Urinary bladder (tissue), 3 donors: ENCODE measurements at regions not wholly inside any gene's neighbourhood (a gene's known extent, or its start where the extent isn't known, plus 50 kb on each side); places are given as distances from the start of the nearest gene placed in this dataset.

Experiments
- DNase-seq: peaks from one replicate; pipeline ENCODE4 v3.0.0-alpha.2; 2015; ENCODE audit errors: extremely low spot score
- H3K27ac ChIP-seq: one replicate; pipeline ENCODE4 v1.5.1; 2013; ENCODE audit warnings: low read depth, mild to moderate bottlenecking, moderate library complexity
- H3K36me3 ChIP-seq: one replicate; pipeline ENCODE4 v1.6.1; 2013; ENCODE audit warnings: mild to moderate bottlenecking, moderate library complexity; ENCODE audit not compliant: insufficient read depth
- H3K4me1 ChIP-seq: one replicate; pipeline ENCODE4 v1.6.1; 2013; ENCODE audit warnings: mild to moderate bottlenecking, moderate library complexity; ENCODE audit not compliant: insufficient read depth
- H3K4me3 ChIP-seq: one replicate; pipeline ENCODE4 v1.5.1; 2013; ENCODE audit warnings: low read depth, low read length
- WGBS: extraction: QIAGEN DNeasy Blood & Tissue Kit; methylation state at CpG from one replicate; pipeline ENCODE4 v1.1.7; 2013; 5-methylcytosine and 5-hydroxymethylcytosine counted together
- donor health status: healthy with polysubstance abuse.
- donor health status: healthy.

DNA sequence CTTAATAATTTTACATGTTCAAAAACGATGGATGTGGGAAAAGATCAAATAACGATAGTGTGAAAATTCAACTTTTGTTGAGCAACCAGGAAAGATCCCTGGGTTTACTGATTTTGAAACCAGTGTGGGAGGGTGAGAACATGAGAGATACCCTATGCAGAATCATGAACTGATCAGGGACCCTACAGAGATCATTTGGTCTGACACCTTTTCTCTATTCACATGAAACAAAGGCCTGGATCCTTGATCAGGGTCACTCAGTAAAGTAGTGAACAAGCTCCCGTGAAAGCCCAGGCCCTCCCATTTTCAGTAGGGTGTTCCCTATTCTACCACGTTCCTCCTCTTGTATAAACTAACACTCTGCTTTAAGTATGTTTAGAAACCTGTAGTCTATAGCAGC, 60.5 kb upstream of the DUSP22 start:
- 72% methylated on average over 4 of the region's 4 CpGs for WGBS
- H3K27ac ChIP-seq: no peak overlapping the region
- H3K4me1 ChIP-seq: no peaks in the 10 kb centered on the region
- no peaks in the 10 kb centered on the region for H3K36me3 ChIP-seq
- no peak overlapping the region for H3K4me3 ChIP-seq
- no peak for DNase-seq

GRCh38 chr6:232982-233640, 59.2 kb upstream of the DUSP22 start:
- Histone ChIP-seq H3K36me3 (no peaks in the 10 kb centered on the region), H3K4me3 (no peak overlapping the region), H3K4me1 (no peaks in the 10 kb centered on the region), H3K27ac (no peak overlapping the region)
- WGBS: 83% methylated on average over 12 of the region's 12 CpGs
- no peak for DNase-seq

GRCh38 chr6:234706-235372, 57.4 kb upstream of the DUSP22 start:
- no peak for DNase-seq
- Histone ChIP-seq H3K4me1 (no peaks in the 10 kb centered on the region), H3K36me3 (no peaks in the 10 kb centered on the region), H3K4me3 (no peak overlapping the region), H3K27ac (no peak overlapping the region)
- WGBS: 86% methylated on average over 3 of the region's 3 CpGs

- H3K4me3 ChIP-seq: peak overlapping the region; percentile 10
- WGBS: 9% methylated on average over 2 of the region's 2 CpGs
- no peaks in the 10 kb centered on the region for H3K36me3 ChIP-seq
- no peak for DNase-seq
- no peaks in the 10 kb centered on the region for H3K4me1 ChIP-seq
- no peak overlapping the region for H3K27ac ChIP-seq
These were observed 56.4 kb upstream of the DUSP22 start for GRCh38 chr6:235763-236360.

DNA sequence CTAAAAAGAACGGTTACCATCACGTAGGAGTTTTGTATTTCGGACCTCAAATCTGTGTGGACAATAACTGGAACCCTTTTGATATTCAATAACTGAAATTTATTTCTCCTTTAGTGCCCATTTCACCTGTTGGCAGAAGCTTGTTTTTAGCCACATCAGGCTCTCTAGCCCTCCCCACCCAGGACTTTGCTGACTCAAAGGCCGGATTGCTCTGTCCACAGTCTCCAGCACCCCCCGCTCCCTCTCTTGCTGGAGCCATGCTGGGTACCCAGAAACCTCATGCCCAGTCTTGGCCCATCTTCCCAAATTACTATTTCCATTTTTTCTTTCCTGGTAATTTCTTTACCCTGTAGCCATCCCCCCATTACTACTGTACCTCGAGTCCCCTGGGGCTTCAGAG, 55.8 kb upstream of the DUSP22 start:
- no peaks in the 10 kb centered on the region for H3K4me1 ChIP-seq
- H3K36me3 ChIP-seq: no peaks in the 10 kb centered on the region
- H3K4me3 ChIP-seq: no peak overlapping the region
- H3K27ac ChIP-seq: no peak overlapping the region
- 80% methylated on average over 6 of the region's 6 CpGs for WGBS
- no peak for DNase-seq

- no peak for DNase-seq
- WGBS: 79% methylated on average over 3 of the region's 3 CpGs
- no peaks in the 10 kb centered on the region for H3K4me1 ChIP-seq
- no peaks in the 10 kb centered on the region for H3K36me3 ChIP-seq
- H3K4me3 ChIP-seq: no peak overlapping the region
- H3K27ac ChIP-seq: no peak overlapping the region
These were observed 52.1 kb upstream of the DUSP22 start for GRCh38 chr6:240151-240550.

DNA sequence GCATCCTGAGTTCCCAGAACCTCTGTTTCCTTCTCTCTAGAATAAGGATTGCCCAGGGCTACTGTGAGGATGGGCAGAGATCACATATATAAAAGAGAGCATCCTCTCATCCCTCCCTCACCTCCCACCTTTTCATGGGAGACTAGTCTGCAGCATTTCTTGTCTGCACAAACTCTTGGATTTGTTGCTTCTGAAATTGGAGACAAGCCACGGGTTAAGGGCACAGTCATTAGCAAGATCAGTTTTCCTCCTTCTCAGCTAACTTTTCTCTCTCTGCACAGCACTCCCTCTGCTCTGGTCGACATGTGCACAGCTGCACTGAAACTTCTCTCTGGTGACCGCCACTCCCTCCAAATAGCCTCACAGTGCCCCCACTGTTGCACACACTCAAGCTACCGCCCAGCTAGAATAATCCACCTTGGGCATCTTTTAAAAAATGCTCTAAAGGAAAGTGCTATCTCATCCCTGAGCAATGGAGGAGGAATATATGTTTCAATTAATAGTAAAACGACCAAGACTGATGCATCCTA, 50.9 kb upstream of the DUSP22 start:
- WGBS: 56% methylated on average over 5 of the region's 5 CpGs
- Histone ChIP-seq H3K36me3 (no peaks in the 10 kb centered on the region), H3K4me3 (no peak overlapping the region), H3K27ac (no peak overlapping the region), H3K4me1 (no peaks in the 10 kb centered on the region)
- DNase-seq: no peak
